Omental fat pad (tissue), 3 donors: ENCODE measurements at regions not wholly inside any gene's neighbourhood (a gene's known extent, or its start where the extent isn't known, plus 50 kb on each side); places are given as distances from the start of the nearest gene placed in this dataset.
"Not testable (repeated sequence)": the region's sequence is repeated elsewhere in the genome, so short reads cannot be mapped to it uniquely, and the experiment has no call there.

Experiments used
- ATAC-seq: fragments of 150-250 bp; one replicate; pipeline ENCODE4 v1.9.1; 2016; ENCODE audit warnings: mild to moderate bottlenecking, moderate library complexity; ENCODE audit not compliant: low FRiP score
- DNase-seq: peaks from one replicate; pipeline ENCODE4 v3.0.0-alpha.2; 2019; ENCODE audit warnings: low spot score
- CTCF ChIP-seq, 3 donors: fragments of 450-650 bp; IDR thresholded peaks; one replicate each; pipeline ENCODE4 v1.5.1; 2016 to 2017; ENCODE audit warnings: antibody characterized with exemption in 3 of 3, mild to moderate bottlenecking in 3 of 3, moderate library complexity in 2 of 3

- ATAC-seq (no peak), DNase-seq (no peak)
- no peak for TF ChIP-seq CTCF (IDR thresholded peaks at IDR 0.05)
Observed at GRCh38 chr13:97880311-97880675, 73.2 kb upstream of the IPO5 start.

- DNase-seq (no peak), ATAC-seq (no peak)
- no peak for TF ChIP-seq CTCF (IDR thresholded peaks at IDR 0.05)
Observed at GRCh38 chr13:97881556-97881955, 71.9 kb upstream of the IPO5 start.

- no peak for DNase-seq
- ATAC-seq: no peak
- no peak for TF ChIP-seq CTCF (IDR thresholded peaks at IDR 0.05)
Observed at GRCh38 chr13:97883396-97883795, 70.1 kb upstream of the IPO5 start.

- ATAC-seq (no peak), DNase-seq (no peak)
- TF ChIP-seq CTCF (IDR thresholded peaks at IDR 0.05): no peak
Observed at GRCh38 chr13:97884707-97885468, 68.6 kb upstream of the IPO5 start.

GRCh38 chr13:97885641-97886040 lies 67.8 kb upstream of the IPO5 start:
- ATAC-seq: no peak
- DNase-seq: no peak
- TF ChIP-seq CTCF (IDR thresholded peaks at IDR 0.05): no peak

- no peak for TF ChIP-seq CTCF (IDR thresholded peaks at IDR 0.05)
- ATAC-seq: no peak
- DNase-seq: no peak
Observed at GRCh38 chr13:97889803-97890202, 63.7 kb upstream of the IPO5 start.

- no peak for TF ChIP-seq CTCF (IDR thresholded peaks at IDR 0.05)
- DNase-seq (no peak), ATAC-seq (no peak)
Observed at GRCh38 chr13:97890573-97890972, 62.9 kb upstream of the IPO5 start.

GRCh38 chr13:97891964-97892363 lies 61.5 kb upstream of the IPO5 start:
- DNase-seq: not testable (repeated sequence)

More at GRCh38 chr13:97891964-97892363, 61.5 kb upstream of the IPO5 start:
- not testable (repeated sequence) for ATAC-seq
